PC-3 (cell line): ENCODE measurements at regions not wholly inside any gene's neighbourhood (a gene's known extent, or its start where the extent isn't known, plus 50 kb on each side); places are given as distances from the start of the nearest gene placed in this dataset.

Experiments
- ATAC-seq: fragments of 200-7000 bp; cut with Tn5 transposase; 2 replicates; pipeline ENCODE4 v1.9.1; 2020; ENCODE audit warnings: mild to moderate bottlenecking, moderate library complexity
- BruUV-seq: library from RNA; stranded (reverse); fragments of 400-500 nt; replicated peaks from 2 replicates; lab custom pipeline; 2021; lab: Mats Ljungman, UMichigan
- CTCF ChIA-PET: fragments of 300-600 bp; sonication (Branson Sonifier 250); formaldehyde crosslinking; loops from one replicate; lab custom pipeline; 2022; ENCODE audit warnings: antibody characterized with exemption; lab: Charles Lee
- POLR2A ChIA-PET: fragments of 300-600 bp; sonication (Branson Sonifier 250); formaldehyde crosslinking; loops from one replicate; lab custom pipeline; 2022; ENCODE audit warnings: antibody characterized with exemption; ENCODE audit not compliant: unreplicated experiment; lab: Charles Lee
- DNase-seq: peaks from one replicate; pipeline ENCODE4 v3.0.0-alpha.2; 2015
- H2AFZ ChIP-seq: fragments of 300-600 bp; sonication (generic); 2 replicates; pipeline ENCODE4 v1.6.0; 2016; ENCODE audit warnings: antibody characterized with exemption, low read length
- H3F3A ChIP-seq: fragments of 300-600 bp; sonication (generic); one replicate; pipeline ENCODE4 v1.6.0; 2017; ENCODE audit warnings: antibody characterized with exemption, low read length, control low read depth, mild to moderate bottlenecking; ENCODE audit not compliant: unreplicated experiment
- H3K27ac ChIP-seq: fragments of 300-600 bp; sonication (generic); 2 replicates; pipeline ENCODE4 v1.5.1; 2016; ENCODE audit warnings: mild to moderate bottlenecking, low read length
- H3K27me3 ChIP-seq: fragments of 300-600 bp; sonication (generic); 2 replicates; pipeline ENCODE4 v1.6.1; 2016; ENCODE audit warnings: low read length, mixed read lengths
- H3K36me3 ChIP-seq: fragments of 300-600 bp; sonication (generic); 2 replicates; pipeline ENCODE4 v1.6.1; 2016; ENCODE audit warnings: low read depth, mixed run types, low read length, mixed read lengths
- H3K4me1 ChIP-seq: fragments of 300-600 bp; sonication (generic); 2 replicates; pipeline ENCODE4 v1.5.1; 2016; ENCODE audit warnings: low read length; ENCODE audit not compliant: insufficient read depth
- H3K4me2 ChIP-seq: fragments of 300-600 bp; sonication (generic); 2 replicates; pipeline ENCODE4 v1.6.0; 2016; ENCODE audit warnings: low read length
- H3K4me3 ChIP-seq: fragments of 300-600 bp; sonication (generic); 2 replicates; pipeline ENCODE4 v1.5.1; 2016; ENCODE audit warnings: mild to moderate bottlenecking, low read length, mixed read lengths
- H3K79me2 ChIP-seq: fragments of 300-600 bp; sonication (generic); 2 replicates; pipeline ENCODE4 v1.6.1; 2017; ENCODE audit warnings: low read length, mixed read lengths
- H3K9ac ChIP-seq: fragments of 300-600 bp; sonication (generic); 2 replicates; pipeline ENCODE4 v1.6.0; 2016; ENCODE audit warnings: mild to moderate bottlenecking, low read length
- H3K9me2 ChIP-seq: fragments of 300-600 bp; sonication (generic); replicated peaks from 2 replicates; pipeline ENCODE4 v1.6.1; 2016; ENCODE audit warnings: mixed run types, low read length, mixed read lengths
- H3K9me3 ChIP-seq: fragments of 300-600 bp; sonication (generic); 2 replicates; pipeline ENCODE4 v1.6.1; 2016; ENCODE audit warnings: low read length, mixed read lengths
- H4K20me1 ChIP-seq: fragments of 300-600 bp; sonication (generic); 2 replicates; pipeline ENCODE4 v1.6.1; 2016; ENCODE audit warnings: low read length, mixed read lengths
- CTCF ChIP-seq: fragments of 300-600 bp; sonication (generic); conservative IDR thresholded peaks from 2 replicates; pipeline ENCODE4 v1.5.1; 2017; ENCODE audit warnings: antibody characterized with exemption, low read depth, mild to moderate bottlenecking, low read length
- EZH2 ChIP-seq: fragments of 300-600 bp; sonication (generic); IDR thresholded peaks from one replicate; pipeline ENCODE4 v1.6.1; 2017; ENCODE audit warnings: antibody characterized with exemption, mild to moderate bottlenecking, low read length; ENCODE audit not compliant: unreplicated experiment
- EZH2phosphoT487 ChIP-seq: fragments of 300-600 bp; sonication (generic); IDR thresholded peaks from 2 replicates; pipeline ENCODE4 v1.6.1; 2018; ENCODE audit warnings: mild to moderate bottlenecking, antibody characterized with exemption, low read length, borderline replicate concordance
- intact Hi-C: fragments of 100-400 bp; cut with micrococcal nuclease; formaldehyde crosslinking; loops from 2 replicates; pipeline ENCODE4 v1.9.0; 2023

- Histone ChIP-seq H3K27ac (no peak overlapping the region), H3K4me1 (no peaks in the 10 kb centered on the region), H2AFZ (no peak overlapping the region), H3K27me3 (no peaks in the 10 kb centered on the region), H4K20me1 (no peaks in the 10 kb centered on the region), H3F3A (no peaks in the 10 kb centered on the region), H3K79me2 (no peaks in the 10 kb centered on the region), H3K4me3 (no peak overlapping the region), H3K9me2 (no peaks in the 10 kb centered on the region), H3K9ac (no peak overlapping the region), H3K4me2 (no peak overlapping the region), H3K9me3 (no peaks in the 10 kb centered on the region), H3K36me3 (no peaks in the 10 kb centered on the region)
- BruUV-seq, result no TSS peak
- POLR2A ChIA-PET, result no interaction called here
- ATAC-seq (no peak), DNase-seq (no peak)
- TF ChIP-seq EZH2 (no peak), EZH2phosphoT487 (no peak), CTCF (no peak)
- CTCF ChIA-PET, result interaction anchor here (0.7 kb wide), 1 partner anchor 65 kb away, joined by 6 read pairs; no protein-coding TSS in a partner anchor
- intact Hi-C loops, result no loop called here
Observed at GRCh38 chr5:102690910-102691309, 64.2 kb upstream of the PAM start.

GRCh38 chr5:102691434-102691833 is 63.7 kb upstream of the PAM start:
- CTCF ChIA-PET, result interaction anchor here (0.7 kb wide), 1 partner anchor 65 kb away, joined by 6 read pairs; no protein-coding TSS in a partner anchor
- no TSS peak for BruUV-seq
- Histone ChIP-seq H3K9ac (no peak overlapping the region), H2AFZ (no peak overlapping the region), H4K20me1 (no peaks in the 10 kb centered on the region), H3K4me2 (no peak overlapping the region), H3K4me1 (no peaks in the 10 kb centered on the region), H3K9me2 (no peaks in the 10 kb centered on the region), H3K79me2 (no peaks in the 10 kb centered on the region), H3K9me3 (no peaks in the 10 kb centered on the region), H3F3A (no peaks in the 10 kb centered on the region), H3K4me3 (no peak overlapping the region), H3K36me3 (no peaks in the 10 kb centered on the region), H3K27me3 (no peaks in the 10 kb centered on the region), H3K27ac (no peak overlapping the region)
- TF ChIP-seq EZH2phosphoT487 (no peak), CTCF (no peak), EZH2 (no peak)
- intact Hi-C loops, result no loop called here
- POLR2A ChIA-PET, result no interaction called here
- DNase-seq (no peak), ATAC-seq (no peak)

- TF ChIP-seq EZH2phosphoT487 (no peak), EZH2 (no peak), CTCF (no peak)
- Histone ChIP-seq H3K27ac (no peak overlapping the region), H2AFZ (no peak overlapping the region), H3F3A (no peaks in the 10 kb centered on the region), H3K9me3 (no peaks in the 10 kb centered on the region), H3K27me3 (no peaks in the 10 kb centered on the region), H4K20me1 (no peaks in the 10 kb centered on the region), H3K9ac (no peak overlapping the region), H3K36me3 (no peaks in the 10 kb centered on the region), H3K9me2 (no peaks in the 10 kb centered on the region), H3K4me1 (no peaks in the 10 kb centered on the region), H3K79me2 (no peaks in the 10 kb centered on the region), H3K4me3 (no peak overlapping the region), H3K4me2 (no peak overlapping the region)
- intact Hi-C loops, result no loop called here
- ChIA-PET CTCF (no interaction called here), POLR2A (no interaction called here)
- no peak for DNase-seq
- ATAC-seq, result no peak; the same call in 1 of the 2 replicates
- BruUV-seq, result no TSS peak
Observed at GRCh38 chr5:102700120-102700831, 54.8 kb upstream of the PAM start.
